GM21367 (cell line): ENCODE measurements at regions not wholly inside any gene's neighbourhood (a gene's known extent, or its start where the extent isn't known, plus 50 kb on each side); places are given as distances from the start of the nearest gene placed in this dataset.
"Not testable (repeated sequence)": the region's sequence is repeated elsewhere in the genome, so short reads cannot be mapped to it uniquely, and the experiment has no call there.

Experiments
- ATAC-seq: cut with Tn5 transposase; IDR thresholded peaks from one replicate; pipeline ENCODE4 v1.9.1; 2021; ENCODE audit not compliant: unreplicated experiment

DNA sequence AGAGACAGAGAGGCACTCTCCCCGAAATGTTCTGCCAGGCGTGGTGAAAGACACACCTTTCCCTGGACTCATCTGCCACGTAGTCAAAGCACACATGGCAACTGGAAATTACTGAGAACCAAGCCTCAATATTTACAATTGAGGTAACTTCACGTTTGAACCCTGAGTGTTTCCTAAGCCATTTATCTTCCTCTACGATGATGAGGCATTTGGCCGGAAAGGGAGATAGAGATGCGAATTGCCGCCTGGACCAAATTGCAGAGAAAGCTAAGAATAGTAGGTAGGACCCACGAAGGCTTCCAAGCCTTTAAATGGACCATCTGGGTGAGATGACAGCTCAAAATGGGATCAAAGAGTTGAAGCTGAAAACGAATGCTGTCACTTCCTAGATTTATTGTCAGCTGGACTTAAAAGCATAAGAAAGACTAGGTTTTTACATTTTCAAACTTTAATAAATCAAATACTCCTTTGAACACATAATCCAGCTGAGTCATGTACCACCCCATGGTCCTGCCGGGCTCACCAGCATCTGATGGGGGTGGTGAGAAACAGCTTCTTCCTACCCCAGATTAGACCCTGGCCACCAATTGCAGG is 135.6 kb upstream of the LYZL2 start:
- no peak for ATAC-seq

- no peak for ATAC-seq
These were observed 134.4 kb upstream of the LYZL2 start for GRCh38 chr10:30763918-30764317.

DNA sequence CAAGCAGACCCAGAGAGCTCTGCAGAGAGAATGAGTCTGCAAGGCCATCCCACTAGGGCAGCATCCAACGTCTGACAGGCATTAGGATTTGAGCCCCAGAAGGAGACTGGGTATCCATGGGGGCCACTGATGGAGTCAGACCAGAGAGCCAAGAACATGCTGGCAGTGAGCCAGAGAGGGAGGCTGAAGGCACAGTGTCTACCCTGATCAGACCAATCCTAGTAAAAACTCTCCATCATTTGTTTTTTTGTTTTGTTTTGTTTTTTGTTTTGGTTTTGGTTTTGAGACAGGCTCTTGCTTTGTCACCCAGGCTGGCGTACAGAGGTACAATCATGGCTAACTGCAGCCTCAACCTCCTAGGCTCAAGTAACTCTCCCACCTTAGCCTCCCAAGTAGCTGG is 133.1 kb upstream of the LYZL2 start:
- ATAC-seq = no peak

- ATAC-seq = no peak
These were observed 129.9 kb upstream of the LYZL2 start for GRCh38 chr10:30759423-30759822.

DNA sequence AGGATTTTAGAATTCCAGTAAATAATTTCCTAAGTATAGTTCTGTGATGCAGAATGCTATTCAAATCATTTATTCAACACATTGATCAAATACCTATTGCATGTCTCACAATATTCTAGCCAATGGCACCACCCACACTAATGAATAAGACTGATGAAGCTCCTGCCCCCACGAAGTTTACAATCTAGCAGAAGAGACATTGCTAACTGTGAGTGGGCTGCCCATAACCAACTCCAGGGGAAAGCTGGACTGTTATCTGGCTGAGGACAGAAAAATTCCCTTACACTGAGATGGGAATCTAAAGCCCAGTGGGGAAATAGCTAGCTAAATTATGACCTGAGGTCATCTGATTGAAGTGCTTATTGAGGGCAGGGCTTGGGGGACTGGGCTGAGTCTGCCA is 128.8 kb upstream of the LYZL2 start:
- no peak for ATAC-seq

DNA sequence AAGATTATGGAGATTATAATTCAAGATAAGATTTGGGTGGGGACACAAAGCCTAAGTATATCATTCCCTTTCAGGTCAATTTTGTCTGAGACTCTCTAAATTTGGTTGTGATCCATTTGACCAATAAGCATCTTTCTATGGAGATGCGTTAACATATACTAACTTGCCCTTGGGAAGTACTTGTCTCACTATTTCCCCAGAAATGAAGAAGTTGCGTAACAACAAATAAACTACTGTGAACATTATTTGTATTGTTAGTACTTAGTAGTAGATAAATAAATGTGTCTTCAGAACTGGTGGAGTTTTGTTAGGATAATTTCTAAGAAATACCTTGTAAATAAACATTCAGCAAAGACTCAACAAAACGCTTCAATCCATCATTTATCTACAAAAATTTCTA is 127.3 kb upstream of the LYZL2 start:
- no peak for ATAC-seq

DNA sequence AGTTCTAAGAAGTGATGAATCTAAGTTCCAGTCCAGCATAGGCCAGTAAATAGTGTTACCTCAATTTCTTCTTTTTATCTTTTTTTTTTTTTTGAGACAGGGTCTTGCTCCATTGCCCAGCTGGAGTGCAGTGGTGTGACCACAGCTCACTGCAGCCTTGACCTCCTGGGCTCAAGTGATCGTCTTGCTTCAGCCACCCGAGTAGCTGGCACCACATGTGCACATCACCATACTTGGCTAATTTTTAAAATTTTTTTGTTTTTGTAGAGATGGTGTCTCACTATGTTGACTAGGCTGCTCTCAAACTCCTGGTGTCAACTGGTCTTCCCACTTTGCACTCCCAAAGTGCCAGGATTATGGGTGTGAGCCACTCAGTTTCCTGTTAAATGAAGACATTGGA is 126.6 kb upstream of the LYZL2 start:
- ATAC-seq = no peak

DNA sequence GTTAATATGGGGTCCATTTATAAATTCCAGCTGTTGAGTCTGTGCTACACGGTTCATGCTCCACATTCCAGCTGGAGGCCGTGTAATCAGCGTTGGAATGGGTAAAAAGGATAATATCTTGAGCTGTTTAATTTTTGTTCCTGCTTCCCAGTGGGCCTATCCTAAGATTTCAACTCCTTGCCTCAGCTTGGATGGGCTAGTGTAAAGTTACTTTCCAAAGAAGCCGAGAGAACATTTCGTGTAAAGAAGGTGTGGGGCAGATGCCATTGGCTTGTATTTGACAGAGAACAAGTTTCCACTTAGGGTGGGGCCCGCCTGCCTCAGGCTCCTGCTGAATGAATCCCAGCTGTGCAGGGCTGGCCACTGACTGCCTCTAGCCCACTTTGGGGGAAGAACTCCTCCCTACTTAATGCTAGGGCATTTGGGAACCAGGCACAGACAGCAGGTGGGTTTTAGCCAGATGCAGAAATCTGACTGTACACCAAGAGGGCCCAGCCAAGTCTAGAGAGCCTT is 125.9 kb upstream of the LYZL2 start:
- no peak for ATAC-seq

DNA sequence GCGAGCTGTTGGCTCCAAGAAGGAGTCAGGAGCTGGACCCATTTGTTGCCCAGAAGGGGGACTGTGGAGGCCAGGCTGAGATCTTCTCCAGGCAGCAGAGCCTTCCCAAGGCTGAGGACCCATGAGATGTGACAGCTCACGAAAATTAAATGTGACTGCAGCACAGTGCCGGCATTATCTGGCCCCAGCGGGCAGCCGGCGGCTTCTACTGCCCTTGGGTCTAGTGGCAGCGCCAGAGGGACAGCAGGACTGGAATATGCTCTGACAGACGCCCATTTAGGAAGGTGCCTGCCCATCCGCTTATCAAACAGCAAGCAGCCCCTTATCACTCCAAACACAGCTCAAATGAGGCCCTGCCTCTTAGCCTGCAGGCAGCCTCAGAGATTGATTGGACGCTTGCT is 122.9 kb upstream of the LYZL2 start:
- no peak for ATAC-seq

- ATAC-seq = peak; percentile 59
These were observed 122.3 kb upstream of the LYZL2 start for GRCh38 chr10:30751678-30752331.

DNA sequence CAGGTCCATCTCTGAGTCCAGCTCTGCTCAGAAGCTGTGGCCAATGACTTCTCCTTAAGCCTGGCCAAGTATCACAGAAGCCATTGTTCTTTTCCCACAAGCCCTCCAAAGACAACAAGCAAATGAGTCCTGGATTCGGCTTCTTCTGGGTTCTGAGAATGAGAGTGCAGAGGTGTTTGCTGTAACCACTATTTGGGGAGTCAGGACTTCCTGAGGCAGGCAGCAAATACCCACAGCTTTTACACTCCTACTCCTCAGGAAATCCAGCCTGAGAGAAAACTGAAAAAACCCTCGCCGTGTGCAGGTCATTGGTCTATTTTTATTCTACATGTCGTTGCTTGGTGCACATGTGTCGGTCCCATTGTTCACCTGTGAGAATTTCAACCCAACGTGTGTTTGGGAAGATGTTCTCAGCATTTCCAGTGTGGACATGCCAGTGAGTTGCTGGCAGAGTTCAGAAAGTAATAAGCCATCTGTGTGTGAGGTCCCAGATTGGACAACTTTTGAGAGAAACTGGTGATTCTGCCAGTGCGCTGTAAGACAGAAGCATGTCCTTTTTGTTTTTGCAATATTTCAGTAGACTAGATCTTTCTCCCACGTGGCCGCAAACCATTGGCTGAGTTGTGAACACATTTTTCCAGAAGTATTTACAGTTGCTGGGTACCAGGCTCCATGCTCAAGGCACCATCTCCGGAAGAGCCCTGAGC is 121.6 kb upstream of the LYZL2 start:
- ATAC-seq = no peak

DNA sequence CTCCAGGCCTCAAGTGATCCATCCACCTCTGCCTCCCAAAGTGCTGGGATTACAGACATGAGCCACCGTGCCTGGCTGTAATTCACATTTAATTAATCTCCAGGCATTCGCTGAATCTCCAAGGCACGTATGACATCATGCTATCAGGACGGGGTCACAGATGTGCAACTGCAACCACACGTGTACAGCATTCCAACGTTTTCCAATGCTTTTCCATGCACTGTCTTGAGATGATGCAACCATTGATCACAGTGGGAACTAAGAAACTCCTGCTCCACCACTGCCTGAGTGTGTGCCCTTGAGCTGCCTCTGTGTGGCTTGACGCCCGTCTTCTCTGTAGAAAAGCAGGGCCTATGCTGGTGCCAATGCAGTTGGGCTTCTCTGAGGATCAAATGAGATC is 119.8 kb upstream of the LYZL2 start:
- no peak for ATAC-seq

- no peak for ATAC-seq
These were observed 118.8 kb upstream of the LYZL2 start for GRCh38 chr10:30748152-30748973.

GRCh38 chr10:30747633-30748032 is 118.1 kb upstream of the LYZL2 start:
- no peak for ATAC-seq

DNA sequence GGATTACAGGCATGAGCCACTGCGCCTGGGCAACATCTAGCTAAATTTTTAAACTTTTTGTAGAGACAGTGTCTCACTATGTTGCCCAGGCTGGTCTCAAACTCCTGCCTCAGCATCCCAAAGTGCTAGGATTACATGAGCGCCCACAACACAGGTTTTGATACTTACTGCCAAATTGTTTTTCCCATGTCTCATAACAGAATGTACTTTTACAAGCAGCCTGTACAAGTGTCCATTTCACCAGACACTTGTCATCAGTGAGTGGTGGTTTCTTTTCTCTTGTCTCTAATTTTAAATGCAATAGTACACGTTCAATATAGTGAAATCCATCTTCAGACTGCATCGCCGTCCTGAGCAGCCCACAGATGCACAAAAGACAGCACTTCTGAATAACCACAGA is 116.4 kb upstream of the LYZL2 start:
- ATAC-seq = no peak

DNA sequence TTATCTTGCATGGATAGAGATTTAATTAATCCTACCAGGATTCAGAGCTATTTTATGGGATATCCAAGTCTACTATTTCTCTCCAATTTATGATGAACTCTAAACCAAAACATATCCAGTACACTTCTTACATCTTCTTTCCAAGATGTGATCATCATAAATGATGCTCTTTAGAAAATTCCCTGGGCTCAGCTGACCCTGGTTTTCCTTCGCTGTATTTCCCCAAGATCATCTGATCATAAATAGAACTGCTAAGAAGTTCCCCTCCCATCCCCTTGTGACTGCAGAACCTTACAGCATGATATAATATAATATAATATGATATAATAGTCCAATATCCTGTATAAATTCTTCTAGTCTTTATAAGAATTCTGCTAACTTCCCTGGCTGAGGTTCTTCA is 114.6 kb upstream of the LYZL2 start:
- ATAC-seq = no peak

DNA sequence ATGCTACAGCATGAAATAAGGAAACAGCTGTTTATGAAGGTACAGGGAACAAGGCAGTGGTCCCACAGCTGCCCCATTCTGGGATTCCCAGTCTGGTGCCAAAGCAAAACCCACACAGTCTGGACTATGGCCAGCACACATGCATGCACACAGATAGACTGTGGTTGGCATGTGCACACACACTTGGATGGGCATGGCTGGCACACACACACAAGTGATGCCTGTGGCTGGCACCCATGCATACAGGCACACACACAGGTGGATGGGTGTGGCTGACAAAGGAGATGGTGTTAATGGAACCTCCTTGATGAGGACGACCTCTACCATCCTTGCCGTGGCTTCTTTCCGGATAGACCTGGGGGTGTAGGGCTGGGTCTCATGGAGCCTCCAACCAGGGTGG is 114.0 kb upstream of the LYZL2 start:
- no peak for ATAC-seq

- peak; percentile 70 for ATAC-seq
These were observed 112.9 kb upstream of the LYZL2 start for GRCh38 chr10:30742471-30742870.

DNA sequence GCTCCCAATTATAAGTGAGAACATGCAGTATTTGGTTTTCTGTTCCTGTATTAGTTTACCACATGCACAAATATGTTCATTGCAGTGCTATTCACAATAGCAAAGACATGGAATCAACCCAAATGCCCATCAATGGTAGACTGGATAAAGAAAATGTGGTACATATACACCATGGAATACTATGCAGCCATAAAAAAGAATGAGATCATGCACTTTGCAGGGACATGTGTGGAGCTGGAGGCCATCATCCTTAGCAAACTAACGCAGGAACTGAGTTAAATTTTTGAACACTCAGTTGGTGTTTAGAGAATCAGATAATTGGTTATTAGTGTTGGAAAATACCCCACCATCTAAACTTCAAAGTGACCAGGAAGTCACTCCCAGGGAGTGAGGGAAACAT is 111.2 kb upstream of the LYZL2 start:
- ATAC-seq = not testable (repeated sequence)

- ATAC-seq = no peak
These were observed 108.9 kb upstream of the LYZL2 start for GRCh38 chr10:30738416-30738815.

DNA sequence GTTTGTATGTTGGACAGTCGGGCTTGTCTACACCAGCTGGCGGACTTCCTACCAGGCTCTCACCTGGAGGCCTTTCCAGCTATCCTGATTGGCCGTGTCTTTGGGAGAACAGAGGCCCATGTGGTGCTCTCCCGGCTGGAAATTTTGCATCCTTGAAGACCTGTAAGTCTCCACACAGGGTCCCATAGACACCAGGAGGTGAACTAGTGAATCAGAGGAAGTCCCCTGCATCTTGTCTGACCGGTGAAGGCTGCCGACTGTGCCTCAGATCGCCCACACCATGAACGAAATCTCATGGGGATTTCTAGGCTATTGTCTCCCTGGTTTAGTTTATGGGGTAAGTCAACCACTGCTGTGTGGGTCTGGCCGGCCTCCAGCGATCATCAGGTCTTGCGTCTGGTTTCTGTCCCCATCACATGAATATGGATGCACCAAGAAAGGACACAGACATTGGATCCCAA is 108.4 kb upstream of the LYZL2 start:
- ATAC-seq = no peak
